ENCODE measurements at regions not wholly inside any gene's neighbourhood (a gene's known extent, or its start where the extent isn't known, plus 50 kb on each side); places are given as distances from the start of the nearest gene placed in this dataset.

DNA sequence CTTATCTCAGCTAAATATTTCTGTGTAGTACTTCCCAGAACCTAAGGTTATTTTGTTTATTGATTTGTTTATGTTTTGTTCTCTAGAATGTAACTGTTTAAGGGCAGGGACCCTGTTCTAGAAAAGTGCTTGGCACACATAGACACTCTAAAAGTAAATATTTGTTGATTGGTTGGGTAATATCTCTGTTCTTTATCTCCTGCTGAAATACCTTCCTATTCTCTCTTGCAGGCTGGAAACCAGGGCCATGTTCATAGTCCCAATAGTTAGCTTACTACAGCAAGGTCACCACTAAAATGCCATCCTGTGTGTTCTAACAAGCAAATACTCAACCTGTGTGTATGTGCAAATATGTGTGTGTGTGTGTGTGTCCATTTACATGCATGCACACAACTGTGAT lies 375.6 kb upstream of the MEIS1 start:
- TF ChIP-seq, protein P1, sequence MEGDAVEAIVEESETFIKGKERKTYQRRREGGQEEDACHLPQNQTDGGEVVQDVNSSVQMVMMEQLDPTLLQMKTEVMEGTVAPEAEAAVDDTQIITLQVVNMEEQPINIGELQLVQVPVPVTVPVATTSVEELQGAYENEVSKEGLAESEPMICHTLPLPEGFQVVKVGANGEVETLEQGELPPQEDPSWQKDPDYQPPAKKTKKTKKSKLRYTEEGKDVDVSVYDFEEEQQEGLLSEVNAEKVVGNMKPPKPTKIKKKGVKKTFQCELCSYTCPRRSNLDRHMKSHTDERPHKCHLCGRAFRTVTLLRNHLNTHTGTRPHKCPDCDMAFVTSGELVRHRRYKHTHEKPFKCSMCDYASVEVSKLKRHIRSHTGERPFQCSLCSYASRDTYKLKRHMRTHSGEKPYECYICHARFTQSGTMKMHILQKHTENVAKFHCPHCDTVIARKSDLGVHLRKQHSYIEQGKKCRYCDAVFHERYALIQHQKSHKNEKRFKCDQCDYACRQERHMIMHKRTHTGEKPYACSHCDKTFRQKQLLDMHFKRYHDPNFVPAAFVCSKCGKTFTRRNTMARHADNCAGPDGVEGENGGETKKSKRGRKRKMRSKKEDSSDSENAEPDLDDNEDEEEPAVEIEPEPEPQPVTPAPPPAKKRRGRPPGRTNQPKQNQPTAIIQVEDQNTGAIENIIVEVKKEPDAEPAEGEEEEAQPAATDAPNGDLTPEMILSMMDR (IDR thresholded peaks at IDR 0.05; ENCODE audit: control extremely low read depth in 1 of 3, insufficient read depth in 1 of 3, low read depth in 1 of 3, low read length in 3 of 3): no peak
- TF ChIP-seq SRF (IDR thresholded peaks at IDR 0.05; ENCODE audit: low read depth, low read length): no peak
- TF ChIP-seq TAF1 (IDR thresholded peaks at IDR 0.05; ENCODE audit: low read depth, low read length): no peak
- no peak for TF ChIP-seq GABPA (IDR thresholded peaks at IDR 0.05; ENCODE audit: borderline replicate concordance, insufficient read depth, low read length)
- no peak for TF ChIP-seq KDM1A (IDR thresholded peaks at IDR 0.05; ENCODE audit: borderline replicate concordance, low read length)
- TF ChIP-seq POLR2A (IDR thresholded peaks at IDR 0.05; ENCODE audit: control extremely low read depth in 1 of 2, low read depth in 2 of 2, low read length in 2 of 2): no peak
- TF ChIP-seq TEAD4 (IDR thresholded peaks at IDR 0.05; ENCODE audit: low read depth, low read length): no peak
- no peak for TF ChIP-seq GTF2F1 (IDR thresholded peaks at IDR 0.05; ENCODE audit: borderline replicate concordance, low read depth, low read length)
- no peak for TF ChIP-seq BCL11A (IDR thresholded peaks at IDR 0.05; ENCODE audit: low read depth in 2 of 2, low read length in 2 of 2)
- TF ChIP-seq, protein P2, sequence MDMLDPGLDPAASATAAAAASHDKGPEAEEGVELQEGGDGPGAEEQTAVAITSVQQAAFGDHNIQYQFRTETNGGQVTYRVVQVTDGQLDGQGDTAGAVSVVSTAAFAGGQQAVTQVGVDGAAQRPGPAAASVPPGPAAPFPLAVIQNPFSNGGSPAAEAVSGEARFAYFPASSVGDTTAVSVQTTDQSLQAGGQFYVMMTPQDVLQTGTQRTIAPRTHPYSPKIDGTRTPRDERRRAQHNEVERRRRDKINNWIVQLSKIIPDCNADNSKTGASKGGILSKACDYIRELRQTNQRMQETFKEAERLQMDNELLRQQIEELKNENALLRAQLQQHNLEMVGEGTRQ (IDR thresholded peaks at IDR 0.05; ENCODE audit: low read length): no peak
- TF ChIP-seq EZH2 (IDR thresholded peaks at IDR 0.05; ENCODE audit: low read depth, low read length, severe bottlenecking): no peak
- no peak for TF ChIP-seq PHF8 (conservative IDR thresholded peaks at IDR 0.05; ENCODE audit: low read depth, low read length)
